HG03175 (cell line): ENCODE measurements at regions not wholly inside any gene's neighbourhood (a gene's known extent, or its start where the extent isn't known, plus 50 kb on each side); places are given as distances from the start of the nearest gene placed in this dataset.
"Not testable (repeated sequence)": the region's sequence is repeated elsewhere in the genome, so short reads cannot be mapped to it uniquely, and the experiment has no call there.

ENCODE experiments used
- ATAC-seq: cut with Tn5 transposase; IDR thresholded peaks from one replicate; pipeline ENCODE4 v1.9.1; 2021; ENCODE audit warnings: mild to moderate bottlenecking, moderate library complexity; ENCODE audit not compliant: unreplicated experiment

DNA sequence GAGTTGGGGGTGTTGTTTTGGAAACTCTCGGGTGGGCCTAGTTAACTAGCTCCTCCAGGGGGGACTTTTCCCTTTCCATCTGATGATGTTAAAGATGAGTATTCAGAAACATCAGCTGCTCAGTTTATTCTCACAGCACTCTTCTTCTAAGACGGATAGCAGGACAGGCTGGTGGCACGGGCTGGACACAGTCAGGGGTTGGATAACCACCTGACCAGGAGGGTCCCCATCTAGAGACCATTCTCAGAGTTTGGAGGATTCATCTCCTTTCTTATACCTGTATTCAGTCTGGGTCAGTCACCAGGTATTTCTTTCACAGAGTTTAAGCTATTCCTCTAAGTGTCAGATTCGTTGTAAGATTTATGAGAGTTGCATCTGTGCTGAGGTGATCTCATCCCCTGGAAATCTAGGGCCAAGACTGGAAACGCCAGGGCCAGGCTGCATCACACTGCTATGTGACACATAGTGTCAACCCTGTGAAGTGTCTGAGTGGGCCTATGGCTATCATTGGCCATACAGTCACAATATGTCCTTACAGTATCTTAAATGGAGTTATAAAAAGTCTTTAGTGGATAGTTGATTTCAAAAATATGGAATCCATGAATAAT is 111.7 kb downstream of the FAM50B start:
- ATAC-seq = no peak

GRCh38 chr6:3961581-3962215 is 112.5 kb downstream of the FAM50B start:
- no peak for ATAC-seq

DNA sequence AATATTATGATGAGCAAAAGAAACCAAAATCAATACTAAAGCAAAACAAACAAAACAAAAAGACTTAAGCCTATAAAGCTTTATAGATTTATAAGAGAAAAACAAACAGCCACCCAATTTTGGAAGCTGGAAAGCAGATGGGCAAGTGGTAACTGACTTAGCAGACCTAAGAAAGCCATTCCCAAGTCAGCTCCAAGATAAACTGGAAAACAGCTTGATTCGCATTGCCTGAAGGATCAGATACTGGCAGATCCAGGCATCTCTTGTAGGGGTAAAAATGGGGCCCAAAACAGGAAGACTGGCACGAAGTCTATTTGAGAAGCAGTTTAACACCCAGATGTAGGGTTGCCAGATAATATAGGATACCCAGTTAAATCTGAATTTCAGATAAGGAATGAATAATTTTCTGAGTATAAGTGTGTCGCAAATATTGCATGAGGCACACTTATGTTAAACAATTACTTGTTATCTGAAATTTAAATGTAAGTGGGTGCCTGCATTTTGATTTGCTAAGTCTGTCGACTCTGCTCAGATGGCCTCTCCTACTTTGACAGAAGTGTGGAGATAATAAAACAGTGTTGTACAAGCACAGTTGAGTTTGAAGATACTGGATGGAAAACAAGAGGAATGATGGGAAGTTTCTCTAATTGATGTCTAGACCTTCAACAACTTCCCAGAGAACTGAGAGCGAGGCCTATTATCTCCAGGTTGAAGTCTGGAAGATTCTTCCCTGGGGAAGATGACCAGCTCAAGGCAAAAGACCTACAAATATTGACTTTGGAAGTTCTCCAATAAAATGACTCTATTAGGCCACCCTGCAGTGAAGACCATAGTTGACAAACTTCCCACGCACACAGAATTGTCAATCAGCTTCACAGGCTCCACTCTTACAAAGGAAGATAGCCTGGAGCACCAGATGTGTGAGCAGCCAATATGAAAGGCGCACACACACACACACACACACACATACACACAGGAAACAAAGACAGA is 113.4 kb downstream of the FAM50B start:
- ATAC-seq = no peak

- no peak for ATAC-seq
These were observed 114.3 kb downstream of the FAM50B start for GRCh38 chr6:3963426-3963825.

DNA sequence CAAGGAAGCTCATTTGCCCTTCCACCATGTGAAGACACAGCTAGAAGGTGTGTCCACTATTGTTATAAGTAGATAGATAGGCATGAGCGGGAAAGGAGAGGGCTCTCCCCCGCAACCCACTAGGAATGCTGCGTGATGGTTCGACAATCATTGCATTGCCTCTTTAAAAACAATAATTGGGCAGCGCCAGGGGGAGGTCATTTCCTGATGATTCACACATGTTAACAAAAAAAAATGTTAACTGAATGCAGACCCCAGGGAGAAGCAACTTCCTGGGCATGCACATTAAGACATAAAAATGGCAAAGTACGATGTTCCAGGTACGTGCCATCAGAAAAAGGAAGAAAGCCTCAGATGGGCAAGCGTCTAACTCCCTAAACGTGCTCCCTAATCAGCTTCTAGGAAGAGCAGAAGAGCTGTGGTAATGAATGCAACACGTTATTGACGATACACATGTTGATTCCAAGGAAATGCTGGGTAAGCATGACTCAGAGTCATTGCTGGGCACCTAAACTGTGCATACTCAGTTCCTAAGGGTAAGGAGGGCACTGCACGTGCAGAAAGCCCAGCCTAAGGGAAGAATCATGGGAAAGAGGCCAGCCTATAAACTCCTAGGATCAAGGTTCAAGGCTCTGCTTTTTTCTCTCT is 113.7 kb downstream of the FAM217A start:
- no peak for ATAC-seq

- ATAC-seq = no peak
These were observed 112.5 kb downstream of the FAM217A start for GRCh38 chr6:3966426-3966825.

DNA sequence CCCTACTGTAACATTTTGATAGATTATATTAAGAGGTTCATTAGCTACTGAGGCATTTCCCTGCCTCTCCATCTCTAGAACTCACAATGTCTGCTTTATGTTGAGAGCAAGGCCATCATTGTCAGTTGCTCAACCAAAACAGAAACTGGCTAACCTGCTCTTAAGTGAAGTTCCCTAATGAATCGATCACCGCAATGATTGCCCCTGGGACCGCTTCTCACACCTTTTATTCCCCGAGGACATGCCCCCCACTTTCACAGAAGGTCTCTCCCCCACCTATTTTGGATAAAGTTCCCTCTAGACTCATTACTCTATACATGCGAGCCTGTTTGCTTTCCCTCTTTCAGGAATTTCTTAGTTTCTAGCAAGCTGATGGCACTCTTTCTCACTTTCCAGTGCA is 108.8 kb downstream of the FAM217A start:
- no peak for ATAC-seq

GRCh38 chr6:3973152-3973551 is 105.8 kb downstream of the FAM217A start:
- ATAC-seq = not testable (repeated sequence)

DNA sequence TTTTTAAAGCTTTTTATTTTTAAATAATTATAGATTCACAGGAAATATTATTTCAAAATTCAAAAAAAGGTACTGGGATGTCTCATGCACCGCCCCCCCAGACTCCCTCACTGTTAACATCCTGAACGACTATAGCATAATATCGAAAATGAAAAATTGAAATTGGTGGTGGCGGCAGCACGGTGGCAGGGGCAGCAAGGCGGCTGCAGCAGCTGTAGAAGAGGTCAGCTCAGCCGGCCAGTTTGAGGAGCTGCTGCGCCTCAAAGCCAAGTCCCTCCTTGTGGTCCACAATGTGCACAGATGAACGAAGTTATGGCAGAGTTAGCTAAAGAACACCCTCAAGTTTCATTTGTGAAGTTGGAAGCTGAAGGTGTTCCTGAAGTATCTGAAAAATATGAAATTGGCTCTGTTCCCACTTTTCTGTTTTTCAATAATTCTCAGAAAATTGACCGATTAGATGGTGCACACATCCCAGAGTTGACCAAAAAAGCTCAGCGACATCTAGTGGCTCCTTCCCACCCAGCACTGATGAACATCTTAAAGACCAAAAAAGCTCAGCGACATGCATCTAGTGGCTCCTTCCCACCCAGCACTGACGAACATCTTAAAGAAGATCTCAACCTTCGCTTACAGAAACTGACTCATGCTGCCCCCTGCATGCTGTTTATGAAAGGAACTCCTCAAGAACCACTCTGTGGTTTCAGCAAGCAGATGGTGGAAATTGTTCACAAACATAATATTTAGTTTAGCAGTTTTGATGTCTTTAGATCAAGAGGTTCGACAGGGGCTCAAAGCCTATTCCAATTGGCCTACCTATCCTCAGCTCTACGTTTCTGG is 100.8 kb downstream of the FAM217A start:
- ATAC-seq = peak; percentile 91

DNA sequence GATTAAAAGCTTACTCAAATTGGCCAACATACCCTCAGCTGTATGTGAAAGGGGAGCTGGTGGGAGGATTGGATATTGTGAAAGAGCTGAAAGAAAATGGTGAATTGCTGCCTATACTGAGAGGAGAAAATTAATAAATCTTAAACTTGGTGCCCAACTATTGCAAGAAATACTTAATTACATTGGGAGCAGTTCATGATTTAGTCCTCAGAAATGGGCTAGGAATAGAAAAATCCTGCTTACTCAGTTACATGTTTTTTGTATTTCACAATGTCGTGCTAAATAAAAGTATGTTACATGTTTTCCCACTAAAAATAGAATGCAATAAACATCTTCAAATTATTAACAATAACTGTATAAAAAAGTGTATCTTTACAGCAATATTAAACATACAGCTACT is 100.0 kb downstream of the FAM217A start:
- ATAC-seq = not testable (repeated sequence)

GRCh38 chr6:3981917-3982316 is 97.0 kb downstream of the FAM217A start:
- ATAC-seq = no peak

DNA sequence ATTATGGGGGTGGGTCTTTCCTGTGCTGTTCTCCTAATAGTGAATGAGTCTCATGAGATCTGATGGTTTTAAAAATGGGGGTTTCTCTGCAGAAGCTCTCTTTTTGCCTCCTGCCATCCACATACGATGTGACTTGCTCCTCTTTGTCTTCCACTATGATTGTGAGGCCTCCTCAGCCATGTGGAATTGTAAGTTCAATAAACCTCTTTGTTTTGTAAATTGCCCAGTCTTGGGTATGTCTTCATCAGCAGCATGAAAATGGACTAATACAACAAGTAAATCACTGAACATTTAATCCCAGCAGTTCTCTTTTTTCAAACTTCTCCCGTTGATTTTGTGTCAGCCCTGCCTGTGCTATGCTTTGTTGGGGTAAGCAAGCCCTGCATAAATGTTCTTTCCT is 95.2 kb downstream of the FAM217A start:
- ATAC-seq = no peak

DNA sequence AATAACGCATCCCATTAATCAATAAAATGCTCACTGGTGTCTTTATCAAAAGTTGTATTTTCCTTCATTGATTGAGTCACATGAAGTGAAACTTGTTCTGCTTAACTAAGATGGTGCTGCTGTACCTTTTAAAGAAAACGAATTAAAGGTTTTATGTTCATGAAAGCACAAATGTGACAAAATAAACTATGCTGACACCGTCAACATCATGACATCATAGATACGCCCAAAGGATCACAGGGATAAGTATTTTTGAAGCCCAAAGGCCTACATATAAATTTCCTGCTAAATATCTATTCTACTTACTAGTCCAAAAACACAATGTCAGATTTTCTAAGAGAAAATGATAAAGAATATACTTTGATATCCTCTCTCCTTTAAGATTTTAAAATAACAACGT is 94.4 kb downstream of the FAM217A start:
- ATAC-seq = no peak

GRCh38 chr6:3986241-3986640 is 92.7 kb downstream of the FAM217A start:
- no peak for ATAC-seq

GRCh38 chr6:3987053-3987452 is 91.9 kb downstream of the FAM217A start:
- no peak for ATAC-seq

DNA sequence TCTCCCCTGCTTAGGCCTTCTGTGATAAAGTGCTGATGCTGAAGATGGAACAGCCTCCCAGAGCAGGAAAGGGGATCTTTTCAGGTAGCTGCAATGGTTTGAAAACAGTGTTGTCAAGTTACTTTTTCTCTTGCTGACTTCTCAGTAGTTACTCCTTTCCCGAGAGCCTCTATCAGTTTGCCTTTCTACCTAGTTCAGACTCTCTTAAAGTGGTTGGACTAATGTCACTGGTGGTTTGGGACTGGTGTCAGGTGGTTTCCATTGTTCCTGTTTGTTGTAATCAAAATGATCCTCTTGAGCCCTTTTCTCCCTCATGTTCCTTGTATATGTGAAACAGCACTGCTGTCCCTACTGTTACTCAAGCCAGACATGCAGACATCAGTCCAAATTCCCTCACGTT is 91.4 kb downstream of the FAM217A start:
- ATAC-seq = no peak

- ATAC-seq = peak; percentile 70
These were observed 88.0 kb downstream of the FAM217A start for GRCh38 chr6:3990692-3991491.

GRCh38 chr6:3991941-3992340 is 87.0 kb downstream of the FAM217A start:
- ATAC-seq = no peak

DNA sequence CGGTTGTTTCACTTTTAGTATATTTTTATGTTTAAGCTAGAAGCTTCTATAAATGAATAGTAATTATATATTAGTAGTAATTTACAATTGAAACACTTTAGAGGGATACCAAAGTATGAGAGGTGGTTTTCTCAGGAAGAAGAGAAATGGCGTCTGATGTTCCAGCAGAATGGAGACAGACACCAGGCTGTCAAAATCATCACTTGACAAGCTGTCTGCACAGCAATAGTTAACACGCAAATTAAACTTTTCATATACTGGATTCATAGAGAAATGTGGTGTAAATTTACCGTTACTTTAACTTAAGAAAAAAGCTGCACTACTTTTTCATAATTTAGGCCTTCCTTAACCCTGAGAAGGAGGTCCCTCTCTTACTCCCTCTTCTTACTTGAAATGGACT is 82.6 kb downstream of the FAM217A start:
- ATAC-seq = no peak
